ENCODE measurements at regions not wholly inside any gene's neighbourhood (a gene's known extent, or its start where the extent isn't known, plus 50 kb on each side); places are given as distances from the start of the nearest gene placed in this dataset.

GRCh38 chr7:20952916-20953315, 166.2 kb upstream of the SP8 start:
- DNase-seq, result no peak

GRCh38 chr7:20954711-20955619, 168.3 kb upstream of the SP8 start:
- DNase-seq, result no peak

GRCh38 chr7:20958572-20958971, 171.9 kb upstream of the SP8 start:
- DNase-seq, result no peak

GRCh38 chr7:20959281-20959680, 172.6 kb upstream of the SP8 start:
- DNase-seq, result no peak

GRCh38 chr7:20963556-20964280, 177.0 kb upstream of the SP8 start:
- DNase-seq, result no peak

GRCh38 chr7:20964281-20964918, 177.7 kb upstream of the SP8 start:
- no peak for DNase-seq

GRCh38 chr7:20971219-20971618, 184.5 kb upstream of the SP8 start:
- DNase-seq, result no peak

- DNase-seq, result no peak
Measured at GRCh38 chr7:20980232-20980631, 193.5 kb upstream of the SP8 start.

GRCh38 chr7:20980668-20981264, 194.1 kb upstream of the SP8 start:
- DNase-seq, result no peak

- no peak for DNase-seq
Measured at GRCh38 chr7:20988340-20988739, 201.7 kb upstream of the SP8 start.

- no peak for DNase-seq
Measured at GRCh38 chr7:20991544-20991943, 204.9 kb upstream of the SP8 start.

GRCh38 chr7:20993693-20994092, 207.0 kb upstream of the SP8 start:
- DNase-seq, result no peak

GRCh38 chr7:20998309-20998708, 211.6 kb upstream of the SP8 start:
- no peak for DNase-seq

GRCh38 chr7:21011153-21011552, 224.5 kb upstream of the SP8 start:
- no peak for DNase-seq

GRCh38 chr7:21013765-21014539, 227.3 kb upstream of the SP8 start:
- DNase-seq, result no peak

GRCh38 chr7:21020667-21021066, 234.0 kb upstream of the SP8 start:
- no peak for DNase-seq

- no peak for DNase-seq
Measured at GRCh38 chr7:21023841-21024484, 237.3 kb upstream of the SP8 start.

GRCh38 chr7:21024485-21024867, 237.8 kb upstream of the SP8 start:
- no peak for DNase-seq

GRCh38 chr7:21028186-21028585, 241.5 kb upstream of the SP8 start:
- DNase-seq, result no peak

- no peak for DNase-seq
Measured at GRCh38 chr7:21028599-21028998, 241.9 kb upstream of the SP8 start.

- DNase-seq, result no peak
Measured at GRCh38 chr7:21029006-21029405, 242.3 kb upstream of the SP8 start.

- DNase-seq, result no peak
Measured at GRCh38 chr7:21030237-21030871, 243.7 kb upstream of the SP8 start.

Data from NCI-H2029 (cell line).